GM18868 (cell line): ENCODE measurements at regions not wholly inside any gene's neighbourhood (a gene's known extent, or its start where the extent isn't known, plus 50 kb on each side); places are given as distances from the start of the nearest gene placed in this dataset.

ENCODE experiments used
- ATAC-seq: cut with Tn5 transposase; IDR thresholded peaks from one replicate; pipeline ENCODE4 v1.9.1; 2021; ENCODE audit warnings: mild to moderate bottlenecking, moderate library complexity; ENCODE audit not compliant: unreplicated experiment

- ATAC-seq, result no peak
These were observed 508.1 kb downstream of the NR2F1-AS1 start for GRCh38 chr5:93072831-93073459.

- ATAC-seq, result peak; percentile 51
These were observed 509.3 kb downstream of the NR2F1-AS1 start for GRCh38 chr5:93071710-93072109.

- no peak for ATAC-seq
These were observed 510.1 kb downstream of the NR2F1-AS1 start for GRCh38 chr5:93070938-93071337.

GRCh38 chr5:93069276-93069675, 511.7 kb downstream of the NR2F1-AS1 start:
- no peak for ATAC-seq

GRCh38 chr5:93062548-93062947, 518.5 kb downstream of the NR2F1-AS1 start:
- ATAC-seq, result no peak

- ATAC-seq, result no peak
These were observed 522.7 kb downstream of the NR2F1-AS1 start for GRCh38 chr5:93058309-93058708.

GRCh38 chr5:93057311-93057710, 523.7 kb downstream of the NR2F1-AS1 start:
- ATAC-seq, result no peak

- no peak for ATAC-seq
These were observed 525.0 kb downstream of the NR2F1-AS1 start for GRCh38 chr5:93055971-93056370.

- ATAC-seq, result no peak
These were observed 525.5 kb downstream of the NR2F1-AS1 start for GRCh38 chr5:93055561-93055960.

- ATAC-seq, result no peak
These were observed 526.4 kb downstream of the NR2F1-AS1 start for GRCh38 chr5:93054424-93055163.

- ATAC-seq, result no peak
These were observed 527.2 kb downstream of the NR2F1-AS1 start for GRCh38 chr5:93053825-93054224.

GRCh38 chr5:93048858-93049257, 532.2 kb downstream of the NR2F1-AS1 start:
- no peak for ATAC-seq

- ATAC-seq, result no peak
These were observed 536.0 kb downstream of the NR2F1-AS1 start for GRCh38 chr5:93044859-93045666.

GRCh38 chr5:93039888-93040287, 541.1 kb downstream of the NR2F1-AS1 start:
- ATAC-seq, result no peak

- no peak for ATAC-seq
These were observed 546.1 kb downstream of the NR2F1-AS1 start for GRCh38 chr5:93034621-93035590.

GRCh38 chr5:93022796-93023447, 558.1 kb downstream of the NR2F1-AS1 start:
- ATAC-seq, result no peak

GRCh38 chr5:93022211-93022610, 558.8 kb downstream of the NR2F1-AS1 start:
- no peak for ATAC-seq

- no peak for ATAC-seq
These were observed 561.1 kb downstream of the NR2F1-AS1 start for GRCh38 chr5:93019896-93020295.

GRCh38 chr5:93018461-93018860, 562.6 kb downstream of the NR2F1-AS1 start:
- no peak for ATAC-seq

- ATAC-seq, result no peak
These were observed 563.2 kb downstream of the NR2F1-AS1 start for GRCh38 chr5:93017849-93018248.
